Lower lobe of right lung (tissue), 2 donors: ENCODE measurements at regions not wholly inside any gene's neighbourhood (a gene's known extent, or its start where the extent isn't known, plus 50 kb on each side); places are given as distances from the start of the nearest gene placed in this dataset.

Experiments used
- ATAC-seq, 2 donors: fragments of 200-7000 bp; cut with Tn5 transposase; one replicate each; pipeline ENCODE4 v1.9.1; 2020 to 2022; ENCODE audit warnings: mild to moderate bottlenecking in 2 of 2, moderate library complexity in 2 of 2
- DNase-seq: peaks from one replicate; pipeline ENCODE4 v3.0.0-alpha.2; 2020
- H3K27ac ChIP-seq: fragments of 200-600 bp; one replicate; pipeline ENCODE4 v1.8.0; 2022
- H3K27me3 ChIP-seq: fragments of 200-600 bp; one replicate; pipeline ENCODE4 v1.8.0; 2022; ENCODE audit warnings: low read depth
- H3K36me3 ChIP-seq: fragments of 200-600 bp; one replicate; pipeline ENCODE4 v1.8.0; 2022; ENCODE audit warnings: mild to moderate bottlenecking
- H3K4me1 ChIP-seq: fragments of 200-600 bp; one replicate; pipeline ENCODE4 v1.8.0; 2022
- H3K4me3 ChIP-seq: fragments of 200-600 bp; one replicate; pipeline ENCODE4 v1.8.0; 2022; ENCODE audit warnings: mild to moderate bottlenecking
- H3K9me3 ChIP-seq: fragments of 200-600 bp; one replicate; pipeline ENCODE4 v1.8.0; 2022
- intact Hi-C: fragments of 100-400 bp; cut with DNase I; formaldehyde crosslinking; loops from one replicate; pipeline ENCODE4 v1.11.0; 2022
- TF ChIP-seq, protein P1 (sequence below): fragments of 200-600 bp; IDR thresholded peaks from one replicate; pipeline ENCODE4 v1.8.0; 2022; ENCODE audit warnings: antibody characterized with exemption, mild to moderate bottlenecking
- donor health status: DM: no; HTN: yes; CAD: no; lungs with severe emphysema.

DNA sequence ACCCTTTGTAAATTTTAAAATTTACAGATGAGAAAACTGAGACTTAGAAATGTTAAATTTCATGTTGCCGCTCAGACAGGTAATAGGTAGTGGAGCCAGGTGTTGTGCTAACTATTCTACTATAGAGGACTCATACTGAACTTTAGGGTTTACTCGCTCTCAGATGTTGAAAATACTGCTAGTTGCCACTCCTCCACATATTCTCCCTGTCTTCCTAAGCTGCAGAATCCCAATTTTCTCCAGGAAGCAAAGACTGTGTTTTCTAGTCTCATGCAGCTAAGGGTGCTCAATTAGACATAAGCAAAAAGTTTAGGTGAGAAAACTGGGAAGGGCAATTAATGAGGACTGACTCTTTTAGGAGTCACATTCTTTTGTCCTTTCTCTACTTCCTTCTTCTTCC, 612.3 kb downstream of the KCNH5 start:
- H3K9me3 ChIP-seq: peaks cover 18% of the 10 kb centered on the region
- no peak for DNase-seq
- TF ChIP-seq, protein P1, sequence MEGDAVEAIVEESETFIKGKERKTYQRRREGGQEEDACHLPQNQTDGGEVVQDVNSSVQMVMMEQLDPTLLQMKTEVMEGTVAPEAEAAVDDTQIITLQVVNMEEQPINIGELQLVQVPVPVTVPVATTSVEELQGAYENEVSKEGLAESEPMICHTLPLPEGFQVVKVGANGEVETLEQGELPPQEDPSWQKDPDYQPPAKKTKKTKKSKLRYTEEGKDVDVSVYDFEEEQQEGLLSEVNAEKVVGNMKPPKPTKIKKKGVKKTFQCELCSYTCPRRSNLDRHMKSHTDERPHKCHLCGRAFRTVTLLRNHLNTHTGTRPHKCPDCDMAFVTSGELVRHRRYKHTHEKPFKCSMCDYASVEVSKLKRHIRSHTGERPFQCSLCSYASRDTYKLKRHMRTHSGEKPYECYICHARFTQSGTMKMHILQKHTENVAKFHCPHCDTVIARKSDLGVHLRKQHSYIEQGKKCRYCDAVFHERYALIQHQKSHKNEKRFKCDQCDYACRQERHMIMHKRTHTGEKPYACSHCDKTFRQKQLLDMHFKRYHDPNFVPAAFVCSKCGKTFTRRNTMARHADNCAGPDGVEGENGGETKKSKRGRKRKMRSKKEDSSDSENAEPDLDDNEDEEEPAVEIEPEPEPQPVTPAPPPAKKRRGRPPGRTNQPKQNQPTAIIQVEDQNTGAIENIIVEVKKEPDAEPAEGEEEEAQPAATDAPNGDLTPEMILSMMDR: no peak

DNA sequence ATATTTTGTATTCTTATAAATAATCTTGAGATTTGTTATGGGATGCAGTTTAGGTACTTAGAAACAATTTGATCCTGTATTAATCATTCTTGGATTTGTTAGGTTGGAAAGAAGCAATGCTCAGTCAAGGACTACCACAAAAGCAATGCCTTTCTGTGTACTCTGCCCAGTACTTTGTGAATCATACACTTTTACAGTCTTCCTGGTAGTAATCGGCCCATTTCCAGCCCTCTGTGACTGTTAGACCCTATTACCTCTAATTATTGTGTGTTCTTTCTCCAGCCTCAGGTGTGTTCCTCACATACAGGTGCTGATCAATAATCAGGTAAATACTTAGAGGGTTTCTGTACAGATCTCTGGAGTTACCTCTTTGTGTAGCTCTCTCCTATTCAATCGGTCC, 609.0 kb downstream of the KCNH5 start:
- H3K27me3 ChIP-seq: no peaks in the 10 kb centered on the region
- no peaks in the 10 kb centered on the region for H3K36me3 ChIP-seq
- ATAC-seq (no peak), DNase-seq (no peak)
- H3K4me3 ChIP-seq: no peak overlapping the region
- TF ChIP-seq, protein P1: no peak
- H3K4me1 ChIP-seq: no peaks in the 10 kb centered on the region
- peaks cover 24% of the 10 kb centered on the region for H3K9me3 ChIP-seq
- H3K27ac ChIP-seq: no peak overlapping the region
- intact Hi-C loops: no loop called here

More for the DNA sequence above, 612.3 kb downstream of the KCNH5 start:
- Histone ChIP-seq H3K27me3 (no peaks in the 10 kb centered on the region), H3K27ac (no peak overlapping the region), H3K4me3 (no peak overlapping the region), H3K36me3 (no peaks in the 10 kb centered on the region), H3K4me1 (no peaks in the 10 kb centered on the region)
- no peak for ATAC-seq
- intact Hi-C loops: no loop called here

DNA sequence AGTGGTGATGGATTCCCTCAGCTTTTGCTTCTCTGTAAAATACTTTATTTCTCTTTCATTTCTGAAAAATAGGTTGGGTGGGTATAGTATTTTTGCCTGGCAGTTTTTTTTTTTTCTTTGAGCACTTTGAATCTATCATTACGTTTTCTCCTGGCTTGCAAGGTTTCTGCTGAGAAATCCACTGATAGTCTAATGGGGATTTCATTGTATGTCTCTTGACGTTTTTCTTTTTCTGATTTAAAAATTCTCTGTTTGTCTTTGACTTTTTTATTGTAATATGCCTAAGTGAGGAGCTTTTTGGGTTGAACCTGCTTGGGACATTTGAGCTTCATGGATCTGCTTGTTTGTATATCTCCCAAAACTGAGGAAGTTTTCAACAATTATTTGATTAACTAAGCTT, 606.0 kb downstream of the KCNH5 start:
- Histone ChIP-seq H3K4me3 (no peak overlapping the region), H3K9me3 (peaks cover 12% of the 10 kb centered on the region), H3K27me3 (no peaks in the 10 kb centered on the region), H3K36me3 (no peaks in the 10 kb centered on the region), H3K4me1 (no peaks in the 10 kb centered on the region), H3K27ac (no peak overlapping the region)
- DNase-seq (no peak), ATAC-seq (no peak)
- TF ChIP-seq, protein P1: no peak
- intact Hi-C loops: no loop called here

DNA sequence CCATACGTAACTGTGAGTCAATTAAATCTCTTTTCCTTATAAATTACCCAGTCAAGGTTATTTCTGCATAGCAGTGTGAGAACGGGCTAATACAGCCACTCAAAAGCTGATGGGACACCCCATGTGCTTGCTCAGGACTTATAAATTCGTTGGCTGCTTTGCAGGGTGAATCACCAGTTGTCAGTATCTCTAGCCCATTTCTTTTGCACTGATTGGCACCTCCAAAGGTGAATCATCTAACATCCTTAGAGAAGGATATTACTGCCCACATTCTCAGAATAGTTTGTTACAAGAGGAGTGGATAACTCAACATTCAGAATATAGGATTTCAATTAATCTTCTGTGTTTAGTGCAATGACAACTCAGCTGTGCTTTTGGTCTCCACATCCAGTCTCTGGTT, 601.5 kb downstream of the KCNH5 start:
- intact Hi-C loops: no loop called here
- Histone ChIP-seq H3K27me3 (no peaks in the 10 kb centered on the region), H3K27ac (no peak overlapping the region), H3K9me3 (peaks cover 11% of the 10 kb centered on the region), H3K4me3 (no peak overlapping the region), H3K4me1 (no peaks in the 10 kb centered on the region), H3K36me3 (no peaks in the 10 kb centered on the region)
- DNase-seq (no peak), ATAC-seq (no peak)
- TF ChIP-seq, protein P1: no peak

DNA sequence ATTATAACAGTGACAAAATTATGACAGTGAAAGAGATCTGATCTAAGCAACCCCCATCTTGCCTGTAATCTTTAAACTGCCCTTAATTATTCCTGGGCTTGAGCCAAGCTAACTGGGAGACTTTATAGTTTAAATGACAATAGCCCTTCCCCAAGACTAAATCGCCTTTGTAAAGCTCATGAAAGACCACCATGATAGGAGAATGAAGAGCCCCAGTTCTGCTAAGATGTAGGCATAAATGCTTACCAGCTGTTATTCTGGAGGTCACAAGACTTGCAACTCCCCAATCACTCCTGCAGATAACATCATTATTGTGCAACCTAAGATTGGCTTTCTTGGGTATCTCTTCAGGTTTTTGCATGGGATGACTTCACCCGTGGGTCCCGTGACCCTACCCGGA, 599.7 kb downstream of the KCNH5 start:
- Histone ChIP-seq H3K4me3 (no peak overlapping the region), H3K9me3 (peaks cover 7% of the 10 kb centered on the region), H3K36me3 (no peaks in the 10 kb centered on the region), H3K27me3 (no peaks in the 10 kb centered on the region), H3K4me1 (no peaks in the 10 kb centered on the region), H3K27ac (no peak overlapping the region)
- intact Hi-C loops: no loop called here
- DNase-seq (no peak), ATAC-seq (no peak)
- TF ChIP-seq, protein P1: no peak

DNA sequence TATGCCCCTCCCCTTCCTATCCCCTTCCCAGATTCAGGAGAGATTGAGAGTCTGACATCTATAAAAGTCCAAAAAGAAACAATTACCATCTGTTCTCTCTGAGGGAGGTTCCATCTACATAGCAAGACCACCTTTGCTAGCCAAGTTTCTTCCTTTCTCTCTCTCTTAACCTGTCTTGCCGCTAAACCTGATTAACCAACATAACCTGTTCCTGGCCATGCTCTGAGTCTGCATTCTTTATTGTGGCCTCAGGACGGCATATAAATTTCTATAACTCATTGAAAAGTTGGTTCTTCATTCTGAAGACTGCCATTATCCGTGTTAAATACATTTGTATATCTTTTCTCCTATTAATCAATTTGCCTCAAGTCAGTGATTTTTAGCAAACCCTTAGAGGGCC, 594.0 kb downstream of the KCNH5 start:
- ATAC-seq: no peak
- DNase-seq: no peak
- H3K9me3 ChIP-seq: no peaks in the 10 kb centered on the region
- no peaks in the 10 kb centered on the region for H3K4me1 ChIP-seq
- no peak overlapping the region for H3K27ac ChIP-seq
- TF ChIP-seq, protein P1: no peak
- intact Hi-C loops: no loop called here
- no peaks in the 10 kb centered on the region for H3K27me3 ChIP-seq
- no peaks in the 10 kb centered on the region for H3K36me3 ChIP-seq
- H3K4me3 ChIP-seq: no peak overlapping the region
